22Rv1 (cell line): ENCODE measurements at regions not wholly inside any gene's neighbourhood (a gene's known extent, or its start where the extent isn't known, plus 50 kb on each side); places are given as distances from the start of the nearest gene placed in this dataset.

Source experiments
- ZFX ChIP-seq: fragments of 450-650 bp; IDR thresholded peaks from 2 replicates; pipeline ENCODE4 v1.6.1; 2017; ENCODE audit warnings: antibody characterized with exemption, borderline replicate concordance
- TF ChIP-seq, protein P1 (sequence below): fragments of 450-650 bp; IDR thresholded peaks from 2 replicates; pipeline ENCODE4 v1.5.1; 2017; ENCODE audit warnings: mild to moderate bottlenecking

DNA sequence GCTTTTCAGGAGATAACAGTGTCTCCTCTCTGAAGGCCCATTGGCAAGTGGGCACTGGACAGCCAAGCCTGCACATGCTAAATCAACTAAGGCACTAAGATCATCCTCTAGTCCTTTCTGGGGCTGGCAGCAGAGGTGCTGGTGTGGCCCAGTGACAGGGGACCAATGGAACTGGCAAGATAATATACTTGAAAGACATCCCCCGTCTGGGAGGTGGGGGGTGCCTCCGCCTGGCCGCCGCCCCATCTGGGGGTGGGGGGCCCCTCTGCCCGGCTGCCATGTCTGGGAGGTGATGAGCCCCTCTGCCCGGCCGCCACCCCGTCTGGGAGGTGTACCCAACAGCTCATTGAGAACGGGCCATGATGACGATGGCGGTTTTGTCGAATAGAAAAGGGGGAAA, 223.3 kb downstream of the UNC5CL start:
- TF ChIP-seq, protein P1, sequence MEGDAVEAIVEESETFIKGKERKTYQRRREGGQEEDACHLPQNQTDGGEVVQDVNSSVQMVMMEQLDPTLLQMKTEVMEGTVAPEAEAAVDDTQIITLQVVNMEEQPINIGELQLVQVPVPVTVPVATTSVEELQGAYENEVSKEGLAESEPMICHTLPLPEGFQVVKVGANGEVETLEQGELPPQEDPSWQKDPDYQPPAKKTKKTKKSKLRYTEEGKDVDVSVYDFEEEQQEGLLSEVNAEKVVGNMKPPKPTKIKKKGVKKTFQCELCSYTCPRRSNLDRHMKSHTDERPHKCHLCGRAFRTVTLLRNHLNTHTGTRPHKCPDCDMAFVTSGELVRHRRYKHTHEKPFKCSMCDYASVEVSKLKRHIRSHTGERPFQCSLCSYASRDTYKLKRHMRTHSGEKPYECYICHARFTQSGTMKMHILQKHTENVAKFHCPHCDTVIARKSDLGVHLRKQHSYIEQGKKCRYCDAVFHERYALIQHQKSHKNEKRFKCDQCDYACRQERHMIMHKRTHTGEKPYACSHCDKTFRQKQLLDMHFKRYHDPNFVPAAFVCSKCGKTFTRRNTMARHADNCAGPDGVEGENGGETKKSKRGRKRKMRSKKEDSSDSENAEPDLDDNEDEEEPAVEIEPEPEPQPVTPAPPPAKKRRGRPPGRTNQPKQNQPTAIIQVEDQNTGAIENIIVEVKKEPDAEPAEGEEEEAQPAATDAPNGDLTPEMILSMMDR, result no peak
- no peak for TF ChIP-seq ZFX
